SK-N-SH (cell line): ENCODE measurements at regions not wholly inside any gene's neighbourhood (a gene's known extent, or its start where the extent isn't known, plus 50 kb on each side); places are given as distances from the start of the nearest gene placed in this dataset.

Experiments used
- CTCF ChIA-PET: fragments of 300-600, 350-600 bp; formaldehyde crosslinking; extraction: SDS; loops from one replicate; lab custom pipeline; 2021; lab: Yijun Ruan, JAX
- POLR2A ChIA-PET: fragments of 350-600 bp; sonication (Branson Sonifier 250); formaldehyde crosslinking; extraction: SDS; loops from one replicate; lab custom pipeline; 2020; ENCODE audit warnings: antibody characterized with exemption, inconsistent platforms; lab: Yijun Ruan, JAX
- DNase-seq: peaks from one replicate; pipeline ENCODE4 v3.0.0; 2012
- H2AFZ ChIP-seq: fragments of 200-600 bp; sonication (generic); 2 replicates; pipeline ENCODE4 v1.8.1; 2016; ENCODE audit warnings: antibody characterized with exemption, mild to moderate bottlenecking, low read depth
- H3F3A ChIP-seq: fragments of 200-600 bp; sonication (generic); replicated peaks from 2 replicates; pipeline ENCODE3; 2016; ENCODE audit warnings: antibody characterized with exemption, mild to moderate bottlenecking; ENCODE audit not compliant: insufficient read depth
- H3K27ac ChIP-seq, 2 experiments: fragments of 200-500 bp in 1 of 2; fragments of 200-600 bp in 1 of 2; sonication (Bioruptor generic) in 1 of 2; sonication (generic), shearing (Covaris generic) in 1 of 2; 2 replicates each; pipeline versions ENCODE4 v1.5.1 to v1.6.1; 2014 to 2016; ENCODE audit warnings: low read depth in 2 of 2, inconsistent platforms in 1 of 2, low read length in 1 of 2, mild to moderate bottlenecking in 1 of 2, mixed read lengths in 1 of 2
- H3K27me3 ChIP-seq: fragments of 200-600 bp; sonication (generic), shearing (Covaris generic); 2 replicates; pipeline ENCODE4 v1.6.1; 2016; ENCODE audit warnings: mixed run types; ENCODE audit not compliant: insufficient read depth
- H3K36me3 ChIP-seq, 2 experiments: fragments of 200-500 bp in 1 of 2; fragments of 200-600 bp in 1 of 2; sonication (Bioruptor generic) in 1 of 2; sonication (generic) in 1 of 2; replicated peaks in 1 of 2; 2 replicates each; pipeline versions ENCODE3 to v1.5.1; 2014 to 2016; ENCODE audit warnings: low read length in 1 of 2, mild to moderate bottlenecking in 1 of 2; ENCODE audit not compliant: insufficient read depth in 2 of 2, control insufficient read depth in 1 of 2
- H3K4me1 ChIP-seq, 2 experiments: fragments of 200-500 bp in 1 of 2; fragments of 200-600 bp in 1 of 2; sonication (Bioruptor generic) in 1 of 2; sonication (generic), shearing (Covaris generic) in 1 of 2; 2 replicates each; pipeline versions ENCODE4 v1.5.1 to v1.6.1; 2014 to 2016; ENCODE audit warnings: low read depth in 1 of 2, low read length in 1 of 2, mixed run types in 1 of 2; ENCODE audit not compliant: insufficient read depth in 2 of 2, control insufficient read depth in 1 of 2
- H3K4me2 ChIP-seq: fragments of 200-600 bp; sonication (generic), shearing (Covaris generic); 2 replicates; pipeline ENCODE4 v1.6.1; 2017; ENCODE audit warnings: mixed run types
- H3K4me3 ChIP-seq, 2 experiments: fragments of 200-500 bp in 1 of 2; fragments of 200-600 bp in 1 of 2; sonication (Bioruptor generic) in 1 of 2; sonication (generic), shearing (Covaris generic) in 1 of 2; 2 replicates each; pipeline versions ENCODE4 v1.5.1 to v1.8.1; 2014 to 2016; ENCODE audit warnings: low read depth in 2 of 2, inconsistent platforms in 1 of 2, low read length in 1 of 2, mild to moderate bottlenecking in 1 of 2, mixed read lengths in 1 of 2, moderate library complexity in 1 of 2
- H3K79me2 ChIP-seq: fragments of 200-600 bp; sonication (generic); 2 replicates; pipeline ENCODE4 v1.8.1; 2017; ENCODE audit warnings: mild to moderate bottlenecking; ENCODE audit not compliant: insufficient read depth
- H3K9ac ChIP-seq: fragments of 200-600 bp; sonication (generic); 2 replicates; pipeline ENCODE4 v1.6.1; 2017; ENCODE audit warnings: mixed run types
- H3K9me2 ChIP-seq: fragments of 200-600 bp; sonication (generic); 2 replicates; pipeline ENCODE4 v1.6.1; 2017; ENCODE audit warnings: mixed run types
- H3K9me3 ChIP-seq: fragments of 200-600 bp; sonication (generic); 2 replicates; pipeline ENCODE4 v1.6.1; 2017; ENCODE audit warnings: mixed run types, mild to moderate bottlenecking, moderate library complexity
- H4K20me1 ChIP-seq: fragments of 200-600 bp; sonication (generic); 2 replicates; pipeline ENCODE4 v1.6.1; 2017; ENCODE audit warnings: mild to moderate bottlenecking, mixed run types; ENCODE audit not compliant: insufficient read depth
- CHD2 ChIP-seq: fragments of 150-350 bp; IDR thresholded peaks from 2 replicates; pipeline ENCODE4 v1.6.1; 2018; ENCODE audit warnings: low read length; ENCODE audit not compliant: partially characterized antibody
- ELF1 ChIP-seq: IDR thresholded peaks from 2 replicates; pipeline ENCODE4 v1.4.0; 2012
- EZH2phosphoT487 ChIP-seq: fragments of 200-600 bp; sonication (generic); IDR thresholded peaks from 2 replicates; pipeline ENCODE4 v1.6.1; 2017; ENCODE audit warnings: low read depth, mixed run types, mild to moderate bottlenecking, antibody characterized with exemption, moderate library complexity, borderline replicate concordance
- FOSL2 ChIP-seq: IDR thresholded peaks from 2 replicates; pipeline ENCODE4 v1.4.0; 2012; ENCODE audit warnings: low read depth, mild to moderate bottlenecking, moderate library complexity, borderline replicate concordance
- FOXJ3 ChIP-seq: sonication (generic); formaldehyde crosslinking; IDR thresholded peaks from 2 replicates; pipeline ENCODE4 v1.5.1; 2020; ENCODE audit warnings: mild to moderate bottlenecking, missing genetic modification reagents
- GATA2 ChIP-seq: sonication (generic); formaldehyde crosslinking; IDR thresholded peaks from 2 replicates; pipeline ENCODE4 v1.5.0; 2020; ENCODE audit warnings: mild to moderate bottlenecking, missing genetic modification reagents
- JUND ChIP-seq: IDR thresholded peaks from 2 replicates; pipeline ENCODE4 v1.4.0; 2012
- MXI1 ChIP-seq: IDR thresholded peaks from 2 replicates; pipeline ENCODE4 v1.6.1; 2012; ENCODE audit warnings: mild to moderate bottlenecking, low read depth, low read length, improper control_type of control experiment
- NFIC ChIP-seq: IDR thresholded peaks from 2 replicates; pipeline ENCODE4 v1.4.0; 2012; ENCODE audit warnings: borderline replicate concordance
- RAD21 ChIP-seq: IDR thresholded peaks from 2 replicates; pipeline ENCODE4 v1.6.1; 2012; ENCODE audit warnings: mild to moderate bottlenecking, low read length
- RCOR1 ChIP-seq: fragments of 150-350 bp; IDR thresholded peaks from 2 replicates; pipeline ENCODE4 v1.6.1; 2017; ENCODE audit warnings: antibody characterized with exemption, low read length
- RXRA ChIP-seq: IDR thresholded peaks from 2 replicates; pipeline ENCODE4 v1.4.0; 2012; ENCODE audit warnings: low read depth, mild to moderate bottlenecking, borderline replicate concordance
- SMC3 ChIP-seq: IDR thresholded peaks from 2 replicates; pipeline ENCODE4 v1.6.1; 2012; ENCODE audit warnings: low read depth, low read length, improper control_type of control experiment
- TAF1 ChIP-seq: IDR thresholded peaks from 2 replicates; pipeline ENCODE4 v1.6.1; 2012; ENCODE audit warnings: low read depth, mild to moderate bottlenecking, low read length, moderate library complexity, borderline replicate concordance
- TCF12 ChIP-seq: IDR thresholded peaks from 2 replicates; pipeline ENCODE4 v1.4.0; 2012
- TEAD4 ChIP-seq: IDR thresholded peaks from 2 replicates; pipeline ENCODE4 v1.4.0; 2012; ENCODE audit warnings: mild to moderate bottlenecking, borderline replicate concordance; ENCODE audit not compliant: insufficient read depth
- YY1 ChIP-seq: IDR thresholded peaks from 2 replicates; pipeline ENCODE4 v1.4.0; 2012; ENCODE audit warnings: low read depth, mild to moderate bottlenecking
- WGBS: methylation state at CpG from one replicate; pipeline ENCODE4 v1.1.6; 2017; ENCODE audit warnings: low lambda C conversion rate; 5-methylcytosine and 5-hydroxymethylcytosine counted together
- TF ChIP-seq, protein P1 (sequence below): IDR thresholded peaks from 2 replicates; pipeline ENCODE4 v1.4.0; 2012; ENCODE audit warnings: low read depth
- TF ChIP-seq, protein P2 (sequence below): IDR thresholded peaks from 2 replicates; pipeline ENCODE4; 2012
- TF ChIP-seq, protein P3 (sequence below): fragments of 150-350 bp; IDR thresholded peaks from 2 replicates; pipeline ENCODE4 v1.6.1; 2016; ENCODE audit warnings: mild to moderate bottlenecking, low read depth, low read length
- TF ChIP-seq, protein P4 (sequence below): fragments of 200-600 bp; sonication (generic); IDR thresholded peaks from 2 replicates; pipeline ENCODE4 v1.6.1; 2017; ENCODE audit warnings: antibody characterized with exemption, mild to moderate bottlenecking, moderate library complexity

DNA sequence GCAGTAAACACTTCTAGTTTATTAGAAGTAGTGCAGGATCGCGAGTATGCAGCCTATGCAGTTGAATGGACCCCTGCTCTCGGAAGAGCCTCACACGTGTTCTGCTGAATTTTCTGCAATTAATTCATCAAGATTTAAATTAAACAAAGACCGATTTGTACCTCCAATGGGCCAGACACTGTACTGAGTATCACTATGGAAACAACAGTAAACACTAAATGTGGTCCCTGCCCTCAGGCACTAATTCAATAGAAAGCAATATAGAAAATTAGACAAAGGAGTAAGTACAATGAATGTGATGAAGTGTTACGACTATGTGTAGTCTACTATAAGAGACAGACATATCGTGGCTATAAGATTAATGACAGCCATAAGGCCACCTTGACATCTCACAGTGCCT, 740.3 kb upstream of the FRG1 start:
- no peaks in the 10 kb centered on the region for H3K79me2 ChIP-seq
- H2AFZ ChIP-seq: no peak overlapping the region
- CTCF ChIA-PET: no interaction called here
- no peaks in the 10 kb centered on the region; a peak in 2 of 4 replicates for H3K4me1 ChIP-seq
- H3K9ac ChIP-seq: no peak overlapping the region
- no peak overlapping the region for H3K27ac ChIP-seq
- POLR2A ChIA-PET: no interaction called here
- H3K36me3 ChIP-seq: no peaks in the 10 kb centered on the region
- TF ChIP-seq, protein P1, sequence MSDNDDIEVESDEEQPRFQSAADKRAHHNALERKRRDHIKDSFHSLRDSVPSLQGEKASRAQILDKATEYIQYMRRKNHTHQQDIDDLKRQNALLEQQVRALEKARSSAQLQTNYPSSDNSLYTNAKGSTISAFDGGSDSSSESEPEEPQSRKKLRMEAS: no peak
- TF ChIP-seq TEAD4 (no peak), NFIC (no peak), FOSL2 (no peak), RXRA (no peak), TCF12 (no peak), SMC3 (no peak), CHD2 (no peak), JUND (no peak), MXI1 (no peak), TAF1 (no peak), FOXJ3 (no peak), RCOR1 (no peak), GATA2 (CRISPR knock-in tag) (no peak), YY1 (no peak)
- TF ChIP-seq, protein P2, sequence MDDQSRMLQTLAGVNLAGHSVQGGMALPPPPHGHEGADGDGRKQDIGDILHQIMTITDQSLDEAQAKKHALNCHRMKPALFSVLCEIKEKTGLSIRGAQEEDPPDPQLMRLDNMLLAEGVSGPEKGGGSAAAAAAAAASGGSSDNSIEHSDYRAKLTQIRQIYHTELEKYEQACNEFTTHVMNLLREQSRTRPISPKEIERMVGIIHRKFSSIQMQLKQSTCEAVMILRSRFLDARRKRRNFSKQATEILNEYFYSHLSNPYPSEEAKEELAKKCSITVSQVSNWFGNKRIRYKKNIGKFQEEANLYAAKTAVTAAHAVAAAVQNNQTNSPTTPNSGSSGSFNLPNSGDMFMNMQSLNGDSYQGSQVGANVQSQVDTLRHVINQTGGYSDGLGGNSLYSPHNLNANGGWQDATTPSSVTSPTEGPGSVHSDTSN: no peak
- TF ChIP-seq, all 33 proteins: peak for 0
- no peaks in the 10 kb centered on the region for H3K9me2 ChIP-seq
- WGBS: 57% methylated on average over 7 of the region's 7 CpGs
- H3K4me3 ChIP-seq: no peak overlapping the region
- DNase-seq: no peak
- no peaks in the 10 kb centered on the region for H3F3A ChIP-seq
- H4K20me1 ChIP-seq: no peaks in the 10 kb centered on the region
- no peaks in the 10 kb centered on the region for H3K9me3 ChIP-seq
- no peaks in the 10 kb centered on the region for H3K27me3 ChIP-seq
- H3K4me2 ChIP-seq: no peak overlapping the region

DNA sequence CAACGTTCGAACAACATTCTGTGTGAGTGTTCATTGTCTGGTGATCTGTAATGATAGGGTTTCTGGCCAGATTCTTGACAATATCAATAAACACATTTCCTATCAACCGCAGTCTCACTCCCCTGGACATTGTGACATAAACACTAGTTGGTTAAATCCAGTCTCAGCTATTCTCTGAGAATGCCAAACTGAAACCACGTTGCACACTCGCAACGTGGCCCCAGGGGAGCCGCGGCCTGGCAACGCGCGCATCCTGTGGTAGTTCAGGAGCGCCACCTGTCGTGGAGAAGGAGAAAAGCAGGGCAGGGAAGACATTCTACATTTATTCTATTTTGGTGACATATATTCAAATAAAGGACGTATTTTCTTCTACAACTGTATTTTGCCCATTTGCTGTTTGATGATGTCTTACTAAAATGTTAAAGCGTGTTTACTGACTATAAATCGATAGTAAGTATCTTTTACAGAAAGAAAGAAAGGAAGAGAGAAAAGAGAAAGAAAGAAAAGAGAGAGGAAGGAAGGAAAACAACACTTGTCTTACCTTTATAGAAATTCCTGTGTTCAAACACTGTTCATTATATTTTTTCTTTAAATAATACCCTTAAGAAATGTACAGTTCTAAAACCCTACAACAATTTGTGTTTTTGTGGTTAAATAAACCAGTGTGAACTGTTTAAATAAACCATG, 738.3 kb upstream of the FRG1 start:
- peak; percentile 45 for DNase-seq
- ChIA-PET CTCF (interaction anchor here (0.6 to 1.4 kb wide), 7 partner anchors 12 to 1273 kb away, joined by 3 to 4 read pairs (median 3); no protein-coding TSS in a partner anchor), POLR2A (no interaction called here)
- no peaks in the 10 kb centered on the region for H3K27me3 ChIP-seq
- H3F3A ChIP-seq: no peaks in the 10 kb centered on the region
- H3K4me2 ChIP-seq: peak overlapping the region; percentile 49; the same call in 1 of the 2 replicates
- H3K79me2 ChIP-seq: no peaks in the 10 kb centered on the region
- no peaks in the 10 kb centered on the region for H4K20me1 ChIP-seq
- no peak overlapping the region for H3K27ac ChIP-seq
- H3K9me3 ChIP-seq: no peaks in the 10 kb centered on the region
- TF ChIP-seq MXI1 (peak; percentile 13; the same call in 1 of the 2 replicates), SMC3 (peak; percentile 37), ELF1 (no peak), RAD21 (peak; percentile 68), EZH2phosphoT487 (no peak), RXRA (no peak)
- TF ChIP-seq, protein P3, sequence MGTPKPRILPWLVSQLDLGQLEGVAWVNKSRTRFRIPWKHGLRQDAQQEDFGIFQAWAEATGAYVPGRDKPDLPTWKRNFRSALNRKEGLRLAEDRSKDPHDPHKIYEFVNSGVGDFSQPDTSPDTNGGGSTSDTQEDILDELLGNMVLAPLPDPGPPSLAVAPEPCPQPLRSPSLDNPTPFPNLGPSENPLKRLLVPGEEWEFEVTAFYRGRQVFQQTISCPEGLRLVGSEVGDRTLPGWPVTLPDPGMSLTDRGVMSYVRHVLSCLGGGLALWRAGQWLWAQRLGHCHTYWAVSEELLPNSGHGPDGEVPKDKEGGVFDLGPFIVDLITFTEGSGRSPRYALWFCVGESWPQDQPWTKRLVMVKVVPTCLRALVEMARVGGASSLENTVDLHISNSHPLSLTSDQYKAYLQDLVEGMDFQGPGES: no peak
- TF ChIP-seq, protein P1: 0 out of 2 replicates have a peak, but pooled peaks have one; percentile 17
- TF ChIP-seq, protein P4, sequence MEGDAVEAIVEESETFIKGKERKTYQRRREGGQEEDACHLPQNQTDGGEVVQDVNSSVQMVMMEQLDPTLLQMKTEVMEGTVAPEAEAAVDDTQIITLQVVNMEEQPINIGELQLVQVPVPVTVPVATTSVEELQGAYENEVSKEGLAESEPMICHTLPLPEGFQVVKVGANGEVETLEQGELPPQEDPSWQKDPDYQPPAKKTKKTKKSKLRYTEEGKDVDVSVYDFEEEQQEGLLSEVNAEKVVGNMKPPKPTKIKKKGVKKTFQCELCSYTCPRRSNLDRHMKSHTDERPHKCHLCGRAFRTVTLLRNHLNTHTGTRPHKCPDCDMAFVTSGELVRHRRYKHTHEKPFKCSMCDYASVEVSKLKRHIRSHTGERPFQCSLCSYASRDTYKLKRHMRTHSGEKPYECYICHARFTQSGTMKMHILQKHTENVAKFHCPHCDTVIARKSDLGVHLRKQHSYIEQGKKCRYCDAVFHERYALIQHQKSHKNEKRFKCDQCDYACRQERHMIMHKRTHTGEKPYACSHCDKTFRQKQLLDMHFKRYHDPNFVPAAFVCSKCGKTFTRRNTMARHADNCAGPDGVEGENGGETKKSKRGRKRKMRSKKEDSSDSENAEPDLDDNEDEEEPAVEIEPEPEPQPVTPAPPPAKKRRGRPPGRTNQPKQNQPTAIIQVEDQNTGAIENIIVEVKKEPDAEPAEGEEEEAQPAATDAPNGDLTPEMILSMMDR: peak; percentile 75
- H2AFZ ChIP-seq: no peak overlapping the region
- H3K36me3 ChIP-seq: no peaks in the 10 kb centered on the region
- no peaks in the 10 kb centered on the region for H3K9me2 ChIP-seq
- no peak overlapping the region for H3K9ac ChIP-seq
- peak overlapping the region in 1 of 2 experiments; percentile 53; a peak in 2 of 4 replicates for H3K4me3 ChIP-seq
- 9% methylated on average over 16 of the region's 16 CpGs for WGBS
- peaks cover 0 to 3% of the 10 kb centered on the region in 2 experiments; a peak in 2 of 4 replicates for H3K4me1 ChIP-seq
